SW480 (cell line): ENCODE measurements at regions not wholly inside any gene's neighbourhood (a gene's known extent, or its start where the extent isn't known, plus 50 kb on each side); places are given as distances from the start of the nearest gene placed in this dataset.
"Not testable (repeated sequence)": the region's sequence is repeated elsewhere in the genome, so short reads cannot be mapped to it uniquely, and the experiment has no call there.

Experiments used
- DNase-seq: peaks from one replicate; pipeline ENCODE4 v3.0.0-alpha.2; 2016; ENCODE audit warnings: low spot score

DNA sequence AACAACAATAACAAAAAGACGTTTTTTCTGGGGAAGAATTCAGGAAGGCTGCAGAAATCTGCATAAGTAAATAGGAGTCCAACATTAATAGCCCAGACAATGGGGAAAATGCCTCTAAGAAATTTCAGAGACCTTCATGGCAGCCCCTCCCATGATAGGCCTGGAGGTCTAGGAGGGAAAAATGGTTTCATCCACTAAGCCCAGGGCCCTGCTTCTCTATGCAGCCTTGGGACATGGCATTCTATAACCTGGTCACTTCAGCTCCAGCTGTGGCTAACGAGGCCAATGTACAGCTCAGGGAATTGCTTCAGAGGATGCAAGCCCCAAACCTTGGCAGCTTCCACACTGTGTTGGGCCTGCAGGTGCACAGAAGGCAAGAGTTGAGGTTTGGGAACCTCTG, 125.6 kb upstream of the GMNC start:
- no peak for DNase-seq

DNA sequence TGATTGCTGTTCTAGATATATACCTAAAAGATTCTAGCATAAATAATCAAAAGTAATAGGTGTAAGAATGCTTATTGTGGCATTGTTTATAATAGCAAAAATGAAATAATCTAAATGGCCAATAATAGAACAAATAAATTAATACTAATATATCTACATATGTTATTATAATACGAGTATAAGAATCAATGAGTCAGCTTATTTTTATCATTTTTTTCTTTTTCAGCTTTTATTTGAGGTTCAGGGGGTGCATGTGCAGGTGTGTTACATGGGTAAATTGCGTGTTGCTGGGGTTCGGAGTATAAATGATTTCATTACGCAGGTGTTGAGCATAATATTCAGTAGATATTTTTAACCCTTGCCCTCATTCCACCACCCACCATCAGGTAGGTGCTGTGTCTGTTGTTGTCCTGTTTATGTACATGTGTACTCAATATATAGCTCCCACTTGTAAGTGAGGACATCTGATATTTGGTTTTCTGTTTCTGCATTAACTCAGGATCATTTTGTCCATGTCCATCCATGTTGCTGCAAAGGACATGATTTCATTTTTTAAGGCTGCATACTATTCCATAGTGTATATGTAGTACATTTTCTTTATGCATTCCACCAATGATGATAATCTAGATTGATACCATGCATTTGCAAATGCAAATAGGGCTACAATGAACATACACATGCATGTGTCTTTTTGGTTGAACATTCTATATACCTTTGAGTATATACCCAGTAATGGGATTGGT, 122.2 kb upstream of the GMNC start:
- DNase-seq = no peak

DNA sequence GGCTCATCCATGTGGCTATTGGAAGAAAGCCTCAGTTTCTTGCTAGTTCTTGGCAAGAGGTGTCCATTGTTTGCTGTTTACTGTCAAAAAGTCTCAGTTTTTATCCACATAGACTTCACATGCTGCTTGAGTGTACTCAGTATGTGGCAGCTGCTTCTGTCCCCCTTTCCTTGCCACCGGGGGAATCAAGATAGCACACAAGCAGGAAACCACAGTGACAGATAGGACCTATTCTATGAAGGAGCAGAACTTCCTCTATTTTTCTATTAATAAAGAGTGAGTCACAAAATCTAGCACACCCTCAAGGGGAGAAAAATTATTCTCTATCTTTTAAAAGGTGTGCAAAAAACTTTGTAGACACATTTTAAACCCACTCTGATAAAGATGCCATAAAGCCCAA, 121.4 kb upstream of the GMNC start:
- no peak for DNase-seq

DNA sequence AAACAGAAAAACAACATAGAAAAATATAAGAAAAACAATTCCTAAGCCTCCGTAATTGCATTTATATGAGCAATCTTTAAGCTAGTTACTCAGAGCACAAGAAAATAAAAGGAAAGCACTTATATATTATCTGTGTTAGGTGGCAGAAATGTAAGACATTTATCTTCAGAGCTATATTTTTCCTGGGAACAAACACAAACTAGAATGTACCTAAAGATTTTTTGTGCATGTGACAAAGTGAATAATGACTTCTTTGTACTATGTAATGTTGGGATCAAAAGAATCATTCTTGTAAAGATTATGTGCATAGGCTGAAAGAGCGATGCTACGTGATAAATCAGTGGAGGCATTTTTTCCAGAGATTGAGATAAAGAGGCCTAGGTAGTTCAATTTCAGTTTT, 111.3 kb upstream of the GMNC start:
- DNase-seq = no peak

DNA sequence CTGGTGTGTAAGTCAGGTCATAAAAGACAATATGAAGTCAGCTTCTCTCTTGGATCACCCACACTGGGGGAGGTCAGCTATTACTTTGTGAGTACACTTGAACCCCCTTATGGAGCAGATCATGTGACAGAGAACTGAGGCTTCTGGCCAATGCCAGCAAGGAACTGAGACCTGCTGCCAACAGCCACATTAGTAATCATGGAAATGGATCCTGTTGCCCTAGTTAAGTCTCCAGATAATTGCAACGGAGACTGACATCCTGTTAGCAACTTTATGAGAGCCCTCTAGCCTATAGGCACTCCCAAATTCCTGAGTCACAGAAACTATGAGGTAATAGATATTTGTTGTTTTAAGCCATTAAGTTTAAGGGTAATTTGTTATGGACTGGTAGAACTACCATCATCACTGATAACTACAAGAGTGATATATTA, 110.4 kb upstream of the GMNC start:
- DNase-seq = no peak

DNA sequence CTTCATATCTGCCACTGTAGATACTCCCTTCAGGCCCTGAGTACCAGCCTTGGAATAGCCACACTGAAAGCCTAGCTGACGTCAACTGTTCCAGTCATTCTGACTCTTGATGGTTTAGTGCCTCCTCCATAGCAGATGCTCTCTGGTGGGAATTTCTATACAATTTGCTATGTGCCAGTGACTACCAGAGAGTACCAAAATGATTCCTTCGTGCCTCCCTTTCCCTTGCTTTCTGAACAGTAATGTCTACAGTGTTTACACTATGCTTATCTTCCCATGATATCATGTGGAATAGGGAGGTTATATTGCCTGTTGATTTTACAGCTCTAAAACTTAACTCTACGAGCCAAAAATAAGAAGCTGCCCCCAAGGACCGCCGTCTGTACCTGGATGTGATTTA, 109.7 kb upstream of the GMNC start:
- no peak for DNase-seq

DNA sequence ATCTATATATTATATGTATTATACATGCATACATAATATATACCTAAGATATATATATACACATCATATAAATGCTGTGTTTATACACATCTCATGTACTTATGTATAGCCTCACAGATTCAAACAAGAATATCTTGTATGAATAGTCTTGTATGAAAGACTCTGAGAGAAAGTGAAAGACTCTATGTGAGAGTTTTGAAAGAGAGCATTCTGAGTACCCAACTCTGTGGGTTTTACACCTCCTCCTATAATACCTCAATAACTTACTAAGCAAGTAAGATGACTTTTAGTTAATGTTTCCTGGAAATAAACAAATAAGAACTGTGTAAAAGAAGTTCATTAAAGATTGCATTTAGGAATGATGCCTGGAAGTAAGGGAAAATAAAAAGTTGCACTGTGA, 108.1 kb upstream of the GMNC start:
- no peak for DNase-seq

DNA sequence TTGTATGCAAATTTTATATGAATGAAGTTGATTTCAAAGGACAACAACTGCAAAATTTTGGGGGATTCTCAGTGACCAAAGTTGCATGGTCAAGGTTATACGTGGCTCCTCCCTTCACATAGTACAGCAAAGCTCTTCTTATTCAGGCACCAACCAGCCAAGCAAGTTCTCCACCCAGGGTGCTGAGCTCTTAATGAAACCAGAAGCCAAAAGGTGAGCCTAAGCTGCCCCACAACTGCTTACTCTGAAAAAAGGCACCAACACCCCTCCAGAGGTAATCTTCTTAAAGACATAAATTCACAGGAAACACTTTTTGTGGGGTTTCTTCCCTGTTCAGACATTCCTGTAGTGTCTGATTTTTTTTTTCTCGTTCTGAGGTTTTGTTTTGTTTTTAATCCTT, 106.1 kb upstream of the GMNC start:
- no peak for DNase-seq

DNA sequence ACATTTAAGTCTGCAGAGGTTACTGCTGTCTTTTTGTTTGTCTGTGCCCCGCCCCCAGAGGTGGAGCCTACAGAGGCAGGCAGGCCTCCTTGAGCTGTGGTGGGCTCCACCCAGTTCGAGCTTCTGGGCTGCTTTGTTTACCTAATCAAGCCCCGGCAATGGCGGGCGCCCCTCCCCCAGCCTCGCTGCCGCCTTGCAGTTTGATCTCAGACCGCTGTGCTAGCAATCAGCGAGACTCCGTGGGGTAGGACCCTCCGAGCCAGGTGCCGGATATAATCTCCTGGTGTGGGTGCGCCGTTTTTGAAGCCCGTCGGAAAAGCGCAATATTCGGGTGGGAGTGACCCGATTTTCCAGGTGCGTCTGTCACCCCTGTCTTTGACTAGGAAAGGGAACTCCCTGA, 102.4 kb upstream of the GMNC start:
- not testable (repeated sequence) for DNase-seq

DNA sequence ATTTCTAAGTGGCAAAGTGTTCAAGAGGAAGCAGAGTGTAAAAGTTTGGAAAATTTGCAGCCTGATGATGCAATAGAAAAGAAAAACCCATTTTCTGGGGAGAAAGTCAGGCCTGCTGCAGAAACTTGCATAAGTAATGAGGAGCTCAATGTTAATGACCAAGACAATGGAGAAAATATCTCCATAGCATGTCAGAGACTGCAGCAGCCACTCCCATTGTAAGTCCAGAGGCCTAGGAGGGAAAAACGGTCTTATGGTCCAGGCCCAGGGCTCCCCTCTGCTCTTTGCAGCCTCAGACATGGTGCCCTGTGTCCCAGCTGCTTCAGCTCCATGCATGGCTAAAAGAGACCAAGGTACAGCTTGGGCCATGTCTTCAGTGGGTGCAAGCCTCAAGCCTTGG, 96.6 kb upstream of the GMNC start:
- DNase-seq = no peak

DNA sequence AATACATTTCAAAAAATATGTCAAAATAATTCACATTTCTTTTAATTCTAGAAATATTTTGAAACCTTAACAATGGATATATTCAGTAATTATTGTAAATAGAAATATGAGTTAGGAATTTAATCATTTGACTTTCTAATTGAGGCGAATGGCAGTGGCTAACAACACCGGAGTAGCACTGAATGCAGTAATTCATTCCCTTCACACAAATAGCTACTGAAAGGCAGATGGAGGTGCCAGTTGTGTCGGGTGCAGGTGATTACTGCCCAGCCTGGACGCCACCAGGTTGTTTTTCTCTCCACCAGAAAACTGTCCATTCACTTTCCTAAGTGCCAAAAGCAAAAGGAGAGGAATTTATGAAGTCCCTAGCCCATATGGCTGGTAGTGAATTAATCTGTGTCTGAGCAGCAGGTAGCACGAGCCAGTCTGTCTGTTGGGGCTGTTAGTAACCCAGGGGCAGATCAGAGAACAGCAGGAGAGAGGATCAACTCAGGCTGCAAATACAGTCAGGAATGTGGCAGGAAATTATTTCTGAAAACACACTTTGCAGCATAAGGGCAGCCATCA, 79.3 kb upstream of the GMNC start:
- DNase-seq = no peak

DNA sequence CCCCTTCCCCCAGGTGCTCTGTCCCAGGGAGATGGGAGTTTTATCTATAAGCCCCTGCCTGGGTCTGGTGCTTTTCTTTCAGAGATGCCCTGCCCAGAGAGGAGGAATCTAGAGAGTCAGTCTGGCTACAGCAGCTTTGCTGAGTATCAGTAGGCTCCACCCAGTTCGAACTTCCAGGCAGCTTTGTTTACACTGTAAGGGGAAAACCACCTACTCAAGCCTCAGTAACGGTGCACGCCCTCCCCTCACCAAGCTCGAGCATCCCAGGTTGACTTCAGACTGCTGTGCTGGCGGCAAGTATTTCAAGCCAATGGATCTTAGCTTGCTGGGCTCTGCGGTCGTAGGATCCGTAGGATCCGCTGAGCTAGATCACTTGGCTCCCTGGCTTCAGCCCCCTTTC, 72.1 kb upstream of the GMNC start:
- not testable (repeated sequence) for DNase-seq

DNA sequence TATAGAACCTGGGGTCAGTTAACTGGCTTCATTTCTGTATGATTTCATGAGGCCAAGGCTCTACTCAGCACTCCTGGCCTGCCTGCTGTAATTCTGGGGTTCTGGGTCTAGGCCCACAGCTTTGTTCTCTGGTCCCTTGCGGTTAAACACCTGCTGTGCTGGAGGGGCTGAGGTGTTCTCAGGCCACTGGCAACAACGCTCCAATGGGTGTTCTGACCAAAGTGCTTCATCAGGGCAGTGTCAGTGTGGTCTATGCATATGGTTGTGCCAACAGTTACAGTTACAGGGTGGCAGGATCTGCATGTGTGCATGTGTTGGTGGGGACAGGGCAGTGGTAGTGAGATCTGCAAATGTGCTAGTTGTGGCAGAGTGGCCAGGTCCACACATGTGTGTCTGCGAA, 64.1 kb upstream of the GMNC start:
- DNase-seq = no peak

DNA sequence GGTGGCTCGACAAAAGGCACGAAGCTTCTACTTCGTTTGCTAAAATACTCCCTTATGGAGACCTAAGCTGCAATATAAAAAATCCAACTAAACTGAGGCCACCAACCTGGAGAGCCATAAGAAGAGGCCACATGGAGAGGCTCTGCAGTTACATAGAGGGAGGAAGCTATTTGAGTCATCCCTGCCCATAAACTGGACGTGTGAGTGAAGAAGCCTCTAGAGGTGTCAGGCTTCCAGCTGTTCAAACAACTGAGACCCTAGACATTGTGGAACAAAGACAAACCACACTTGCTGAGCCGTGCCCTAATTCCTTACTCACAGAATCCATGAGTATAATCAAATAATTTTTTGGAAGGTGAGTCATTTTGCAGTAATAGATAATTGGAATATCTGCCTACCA, 50.2 kb upstream of the GMNC start:
- DNase-seq = peak; percentile 41
